Left colon (tissue), 2 donors: ENCODE measurements at regions not wholly inside any gene's neighbourhood (a gene's known extent, or its start where the extent isn't known, plus 50 kb on each side); places are given as distances from the start of the nearest gene placed in this dataset.
"Not testable (repeated sequence)": the region's sequence is repeated elsewhere in the genome, so short reads cannot be mapped to it uniquely, and the experiment has no call there.

Source experiments
- ATAC-seq: fragments of 200-7000 bp; cut with Tn5 transposase; one replicate; pipeline ENCODE4 v1.9.1; 2020; ENCODE audit warnings: mild to moderate bottlenecking, moderate library complexity
- DNase-seq, 2 donors: peaks; one replicate each; pipeline ENCODE4 v3.0.0-alpha.2; 2020
- intact Hi-C, 2 donors: fragments of 100-400 bp; cut with DNase I in 1 of 2; cut with micrococcal nuclease in 1 of 2; formaldehyde crosslinking; loops; one replicate each; pipeline versions ENCODE4 v1.11.2 to v1.14.0; 2022; cut with DNase I, micrococcal nuclease
- donor health status: DM: no; HTN: no; CAD: no.
- donor health status: DM: yes; HTN: yes; CAD: no.

DNA sequence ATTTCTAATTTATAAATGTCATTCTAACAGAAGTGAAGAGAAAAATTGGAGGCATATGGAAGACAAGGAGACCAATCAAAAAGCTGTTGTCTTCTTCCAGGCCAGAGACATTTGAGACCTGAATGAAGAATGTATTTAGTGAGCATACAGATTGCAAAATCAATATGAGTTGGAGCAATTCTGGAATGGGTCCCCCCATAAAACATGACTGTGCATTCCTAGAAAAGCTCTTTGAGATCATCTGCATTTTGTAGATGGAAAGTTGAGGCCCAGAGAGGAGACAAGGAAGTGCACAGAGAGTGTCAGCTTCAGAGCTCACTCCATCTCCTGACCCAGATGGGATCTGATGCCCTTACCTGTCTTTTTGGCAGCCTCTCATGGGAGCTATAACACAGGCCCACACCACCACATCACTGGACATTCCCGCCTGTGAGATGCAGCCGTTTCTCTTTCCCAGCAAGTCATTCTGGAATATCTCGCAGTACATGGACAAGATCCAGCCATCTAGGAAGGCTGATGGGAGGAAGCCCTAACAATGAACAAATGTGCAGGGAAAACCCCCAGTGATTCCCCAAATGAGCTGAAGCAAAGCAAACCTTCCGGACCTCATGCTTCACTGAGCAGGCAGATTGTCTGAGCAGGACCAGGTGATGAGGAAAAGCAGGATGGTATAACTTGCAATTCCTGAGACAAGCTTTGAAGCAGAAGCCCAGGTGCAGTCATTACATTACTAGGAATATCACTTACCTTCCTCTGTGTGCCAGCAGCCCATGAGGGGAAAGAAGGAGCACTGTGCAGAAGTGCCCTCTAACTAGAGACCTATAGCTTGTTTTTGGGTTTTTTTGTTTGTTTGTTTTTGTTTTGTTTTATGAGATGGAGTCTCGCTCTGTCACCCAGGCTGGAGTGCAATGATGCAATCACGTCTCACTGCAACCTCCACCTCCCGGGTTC is 445.6 kb downstream of the PLPP3 start:
- DNase-seq (no peak), ATAC-seq (no peak)
- intact Hi-C loops = no loop called here

DNA sequence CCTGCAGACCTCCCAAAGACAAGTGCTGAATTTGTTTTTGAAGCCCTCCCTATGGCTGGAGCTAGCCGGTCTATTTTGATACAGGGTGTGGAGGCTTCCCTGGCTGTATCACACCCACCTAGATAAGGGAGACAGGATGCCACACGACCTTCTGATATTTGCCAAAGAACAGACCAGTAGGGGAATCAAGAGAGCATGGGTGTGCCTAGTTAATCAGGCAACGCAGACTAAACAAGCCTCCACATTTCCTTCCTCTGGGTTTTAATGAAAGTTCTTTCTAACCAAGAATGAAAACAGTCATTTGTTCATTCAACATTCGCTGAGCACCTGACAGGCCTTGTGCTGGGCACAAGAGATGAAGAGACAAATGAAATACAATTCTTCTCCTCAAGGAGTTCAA is 446.8 kb downstream of the PLPP3 start:
- DNase-seq = no peak
- peak; percentile 85 for ATAC-seq
- intact Hi-C loops = no loop called here

DNA sequence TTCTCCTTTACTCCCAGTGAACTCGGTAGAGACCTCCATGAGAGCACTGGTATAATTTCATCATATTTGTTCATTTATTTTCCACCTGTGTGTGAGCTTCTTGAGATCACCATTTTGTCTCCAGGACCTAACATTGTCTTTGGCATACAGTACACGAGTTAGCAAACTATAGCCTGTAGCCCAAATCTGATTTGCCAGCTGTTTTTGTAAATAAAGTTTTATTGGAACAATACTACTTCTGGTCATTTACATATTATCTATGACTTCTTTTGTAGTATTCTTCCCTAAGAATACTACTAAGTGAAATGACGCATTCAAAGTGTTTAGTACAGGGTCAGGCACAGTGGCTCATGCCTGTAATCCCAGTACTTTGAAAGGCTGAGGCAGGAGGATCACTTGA is 449.5 kb downstream of the PLPP3 start:
- intact Hi-C loops = no loop called here
- no peak for ATAC-seq
- no peak for DNase-seq

DNA sequence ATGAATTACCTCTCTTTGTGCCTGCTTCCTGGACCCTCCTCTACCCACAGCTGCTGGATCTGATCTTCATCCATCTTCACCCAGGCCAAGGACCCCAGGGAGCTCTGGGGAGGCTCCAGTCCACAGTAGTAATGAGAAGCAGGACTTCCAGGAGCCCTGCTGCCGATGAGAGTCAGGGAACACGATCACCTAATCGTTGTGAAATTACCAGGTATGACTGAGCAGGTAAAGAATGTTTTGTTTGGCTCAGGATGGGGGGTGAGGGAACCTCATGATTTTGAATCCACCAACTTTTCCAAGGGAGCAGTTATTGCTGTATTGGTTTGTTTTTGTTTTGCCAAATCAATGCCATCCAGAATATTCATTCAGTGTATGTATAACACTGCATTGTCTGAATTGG is 454.0 kb downstream of the PLPP3 start:
- DNase-seq (no peak), ATAC-seq (no peak)
- intact Hi-C loops = no loop called here

DNA sequence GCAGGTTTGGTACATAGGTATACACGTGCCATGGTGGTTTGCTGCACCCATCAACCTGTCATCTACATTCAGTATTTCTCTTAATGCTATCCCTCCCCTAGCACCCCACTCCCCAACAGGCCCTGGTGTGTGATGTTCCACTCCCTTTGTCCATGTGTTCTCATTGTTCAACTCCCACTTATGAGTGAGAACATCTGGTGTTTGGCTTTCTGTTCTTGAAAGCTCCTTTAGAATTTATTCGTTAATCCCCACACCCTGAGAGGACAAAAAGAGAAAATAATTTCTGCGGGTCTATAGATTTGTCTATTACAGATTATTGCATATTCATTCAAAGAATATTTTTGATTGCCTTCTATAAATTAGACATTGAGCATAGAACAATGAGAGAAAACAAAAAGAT is 455.5 kb downstream of the PLPP3 start:
- intact Hi-C loops = no loop called here
- DNase-seq = no peak
- no peak for ATAC-seq

DNA sequence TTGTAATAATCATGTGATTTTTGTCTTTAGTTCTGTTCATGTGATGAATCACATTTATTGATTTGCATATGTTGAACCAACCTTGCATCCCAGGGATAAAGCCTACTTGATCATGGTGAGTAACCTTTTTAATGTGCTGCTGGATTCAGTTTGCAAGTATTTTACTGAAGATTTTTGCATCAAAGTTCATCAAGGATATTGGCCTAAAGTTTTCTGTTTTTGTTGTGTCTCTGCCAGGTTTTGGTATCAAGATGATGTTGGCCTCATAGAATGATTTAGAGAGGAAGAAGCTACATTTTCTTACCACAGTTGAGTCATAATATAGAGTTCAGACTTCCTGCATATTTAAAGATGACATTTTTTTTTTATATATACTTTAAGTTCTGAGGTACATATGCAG is 455.9 kb downstream of the PLPP3 start:
- intact Hi-C loops = no loop called here
- no peak for DNase-seq
- ATAC-seq = no peak

DNA sequence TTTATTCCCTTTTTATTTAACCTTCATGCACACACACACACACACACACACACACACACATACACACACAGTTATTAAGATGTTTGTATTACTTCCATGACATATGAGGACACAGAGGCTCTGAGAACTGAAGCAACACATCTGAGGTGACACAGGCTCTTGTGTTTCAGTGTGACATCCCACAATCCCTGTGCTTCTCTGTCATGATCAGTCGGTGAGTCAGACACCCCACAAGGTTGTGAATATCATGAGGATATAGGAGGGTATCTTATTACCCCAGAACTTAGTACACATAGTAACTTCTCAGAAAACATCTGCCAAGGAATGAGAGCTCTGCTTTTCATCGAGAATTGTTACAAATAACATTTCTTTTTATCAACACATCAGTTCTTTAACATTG is 459.3 kb downstream of the PLPP3 start:
- DNase-seq (no peak), ATAC-seq (no peak)
- intact Hi-C loops = no loop called here

DNA sequence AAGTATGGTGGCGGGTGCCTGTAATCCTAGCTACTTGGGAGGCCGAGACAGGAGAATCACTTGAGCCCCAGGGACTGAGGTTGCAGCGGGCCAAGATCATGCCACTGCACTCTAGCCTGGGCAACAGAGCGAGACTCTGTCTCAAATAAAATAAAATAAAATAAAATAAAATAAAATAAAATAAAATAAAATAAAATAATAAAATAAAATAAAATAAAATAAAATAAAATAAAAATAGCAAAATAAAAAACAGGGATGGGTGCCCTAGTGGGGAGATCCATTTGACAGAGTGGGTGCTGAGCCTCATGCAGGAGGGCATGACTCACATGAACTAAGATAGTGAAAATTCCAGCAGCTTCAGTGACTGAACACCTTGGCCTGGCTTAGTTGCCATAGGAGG is 460.7 kb downstream of the PLPP3 start:
- intact Hi-C loops, DNase-seq, ATAC-seq: not testable (repeated sequence)

DNA sequence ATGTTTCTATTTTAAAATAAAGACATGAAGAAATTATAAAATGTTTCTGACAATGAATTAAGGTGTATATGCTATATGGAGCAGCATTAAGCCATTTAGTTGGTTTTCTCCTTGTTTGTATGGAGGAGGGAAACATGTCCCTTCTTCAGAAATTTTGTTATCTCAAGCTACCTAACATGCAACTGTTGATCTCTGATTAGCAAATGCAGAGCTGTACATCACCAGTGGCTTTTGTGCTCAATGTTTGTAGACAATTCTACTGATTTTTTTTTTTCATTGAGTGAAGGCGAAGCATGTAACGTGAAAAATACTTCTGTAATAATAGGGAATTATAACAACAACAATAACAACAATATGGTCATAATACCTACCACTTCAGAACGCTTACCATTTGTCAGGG is 463.7 kb downstream of the PLPP3 start:
- ATAC-seq (no peak), DNase-seq (no peak)
- intact Hi-C loops = no loop called here

DNA sequence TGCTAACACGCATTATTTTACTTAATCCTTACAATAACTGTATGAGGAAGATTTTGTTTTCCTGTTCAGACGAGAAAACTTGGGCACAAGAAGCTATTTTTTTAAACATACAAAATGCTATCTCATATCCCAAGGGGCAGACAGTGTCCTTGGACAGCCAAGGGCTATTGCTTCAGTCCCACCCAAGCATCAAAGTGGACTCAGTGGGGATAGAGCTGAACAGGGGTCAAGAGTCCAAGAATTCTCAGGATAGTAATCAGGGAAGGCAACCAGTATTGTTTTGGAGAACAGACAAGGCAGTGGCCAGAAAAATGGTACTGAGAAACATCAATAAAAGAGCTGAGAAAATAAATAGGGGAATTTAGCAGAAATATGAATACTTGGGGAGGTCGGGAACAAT is 465.7 kb downstream of the PLPP3 start:
- ATAC-seq = no peak
- intact Hi-C loops = no loop called here
- no peak for DNase-seq

DNA sequence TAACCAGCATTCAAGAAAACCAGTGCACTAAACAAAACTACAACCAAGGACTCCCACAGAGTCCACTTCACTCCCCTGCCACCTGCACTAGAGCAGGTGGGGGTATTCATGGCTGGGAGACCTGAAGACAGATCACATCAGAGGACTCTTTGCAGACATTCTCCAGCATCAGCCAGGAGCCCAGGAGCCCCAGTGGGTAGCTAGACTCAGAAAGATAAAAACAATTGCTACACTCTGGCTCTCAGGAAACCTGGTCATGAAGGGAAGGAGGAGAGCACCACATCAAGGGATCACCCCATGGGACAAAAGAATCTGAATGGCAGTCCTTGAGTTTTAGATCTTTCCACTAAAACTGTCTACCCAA is 472.1 kb downstream of the PLPP3 start:
- DNase-seq (no peak), ATAC-seq (no peak)
- intact Hi-C loops = no loop called here

DNA sequence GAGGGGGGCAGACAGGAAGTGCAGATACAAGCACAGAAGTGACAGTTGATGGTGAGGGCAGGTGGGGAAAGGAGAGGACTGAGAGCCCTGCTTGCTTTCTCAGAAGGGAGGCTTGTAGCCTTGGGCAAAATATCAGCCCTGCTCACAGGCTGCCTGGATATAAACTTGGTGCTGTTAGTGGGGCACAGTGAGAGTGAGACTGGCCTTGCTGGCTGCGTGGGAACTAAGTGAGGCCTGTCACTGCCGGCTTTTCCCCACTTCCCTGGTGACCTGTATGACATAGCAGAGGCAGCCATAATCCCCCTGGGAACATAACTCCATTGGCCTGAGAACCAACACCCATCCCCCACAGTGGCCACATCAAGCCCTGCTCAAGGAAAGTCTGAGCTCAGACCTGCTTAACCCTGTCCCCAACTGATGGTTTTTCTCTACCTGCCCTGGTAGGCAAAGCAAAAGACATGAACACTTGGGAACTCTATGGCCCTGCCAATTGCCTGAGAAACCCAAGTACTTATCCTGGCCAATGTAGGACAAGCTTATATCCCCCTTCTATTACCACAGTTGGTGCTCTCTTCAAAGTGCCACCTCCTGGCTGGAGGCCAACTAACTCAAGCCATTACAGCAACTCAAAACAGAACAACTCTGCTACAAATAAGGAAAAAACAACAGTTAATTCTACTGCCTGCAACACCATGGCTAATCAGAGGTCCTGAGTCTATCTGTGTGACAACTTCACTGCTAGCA is 472.7 kb downstream of the PLPP3 start:
- intact Hi-C loops = no loop called here
- ATAC-seq (no peak), DNase-seq (no peak)

DNA sequence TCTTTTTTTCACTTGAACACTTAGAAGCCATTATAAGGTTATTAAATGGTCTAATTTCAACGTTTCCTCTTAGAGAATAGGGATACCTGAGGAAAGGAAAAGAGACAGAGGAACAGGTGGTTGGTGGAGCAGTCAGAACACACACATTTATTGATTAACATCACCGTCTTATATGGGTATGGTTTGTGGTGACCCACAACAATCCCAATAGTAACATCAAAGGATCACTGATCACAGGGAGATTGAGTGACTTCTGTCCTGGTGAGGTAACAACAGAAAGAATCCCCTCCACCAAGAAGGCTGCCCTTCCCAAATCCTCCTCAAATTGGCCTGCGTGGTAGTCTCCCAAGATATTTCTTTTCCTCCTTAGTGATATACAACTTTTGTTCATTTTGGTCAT is 474.0 kb downstream of the PLPP3 start:
- no peak for ATAC-seq
- no peak for DNase-seq
- intact Hi-C loops = no loop called here

DNA sequence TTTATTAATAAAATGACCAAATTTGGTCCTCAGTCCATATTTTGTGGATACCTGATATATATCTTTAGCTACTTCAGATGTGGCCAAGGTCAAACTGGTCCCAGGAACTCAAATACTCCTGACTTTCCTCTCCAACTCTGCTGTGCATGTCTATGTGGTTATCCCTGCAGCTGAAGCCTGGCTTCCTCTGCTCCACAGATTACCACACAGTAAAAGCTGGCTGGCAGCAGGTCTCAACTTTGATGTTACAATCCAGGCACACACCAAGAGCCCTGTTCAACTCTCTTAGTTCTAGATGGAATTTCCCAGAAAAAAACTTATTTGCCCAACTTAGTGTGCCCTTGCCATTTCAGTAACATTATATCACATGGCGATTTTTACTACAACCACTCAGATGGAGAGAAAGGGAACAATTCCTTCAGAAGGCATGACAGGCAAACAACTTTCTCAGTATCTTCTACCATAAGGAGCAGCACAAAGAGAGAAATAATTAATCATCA is 479.5 kb downstream of the PLPP3 start:
- DNase-seq (no peak), ATAC-seq (no peak)
- intact Hi-C loops = no loop called here

DNA sequence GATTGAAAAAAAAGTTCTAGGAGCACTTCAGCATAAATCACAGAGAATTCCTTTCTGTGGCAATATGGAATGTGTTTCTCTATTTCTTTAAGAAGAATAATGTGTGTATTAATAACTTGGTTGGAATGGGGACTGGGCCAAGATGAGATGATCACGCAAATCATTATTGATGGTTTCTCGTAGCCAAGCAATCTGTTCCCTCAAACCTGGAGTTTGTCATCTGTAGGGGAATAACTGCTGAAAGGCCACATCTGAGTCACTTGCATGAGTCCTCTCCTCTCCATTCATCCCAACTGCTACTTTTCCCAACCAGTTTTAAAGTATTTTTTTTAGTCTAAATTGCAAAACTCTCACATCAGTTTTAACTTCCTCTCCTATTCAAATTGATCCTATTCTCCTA is 480.4 kb downstream of the PLPP3 start:
- ATAC-seq (no peak), DNase-seq (no peak)
- intact Hi-C loops = no loop called here

DNA sequence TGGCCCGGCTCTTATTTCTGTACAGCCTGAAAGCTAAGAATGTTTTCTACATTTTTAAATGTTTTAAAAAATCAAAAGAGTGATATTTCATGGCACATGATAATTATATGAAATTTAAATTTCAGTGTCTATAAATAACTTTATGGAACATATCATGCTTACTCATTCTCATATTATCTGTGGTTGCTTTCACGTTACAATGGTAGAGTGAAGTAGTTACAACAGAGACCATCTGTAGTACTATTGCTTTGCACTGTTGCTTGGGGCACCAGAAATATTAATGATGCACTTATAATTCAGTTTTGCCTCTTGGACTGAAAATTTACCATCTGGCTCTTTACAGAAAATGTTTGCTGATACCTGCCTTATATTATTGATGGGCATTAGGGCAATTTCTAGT is 481.6 kb downstream of the PLPP3 start:
- DNase-seq (no peak), ATAC-seq (no peak)
- intact Hi-C loops = no loop called here

DNA sequence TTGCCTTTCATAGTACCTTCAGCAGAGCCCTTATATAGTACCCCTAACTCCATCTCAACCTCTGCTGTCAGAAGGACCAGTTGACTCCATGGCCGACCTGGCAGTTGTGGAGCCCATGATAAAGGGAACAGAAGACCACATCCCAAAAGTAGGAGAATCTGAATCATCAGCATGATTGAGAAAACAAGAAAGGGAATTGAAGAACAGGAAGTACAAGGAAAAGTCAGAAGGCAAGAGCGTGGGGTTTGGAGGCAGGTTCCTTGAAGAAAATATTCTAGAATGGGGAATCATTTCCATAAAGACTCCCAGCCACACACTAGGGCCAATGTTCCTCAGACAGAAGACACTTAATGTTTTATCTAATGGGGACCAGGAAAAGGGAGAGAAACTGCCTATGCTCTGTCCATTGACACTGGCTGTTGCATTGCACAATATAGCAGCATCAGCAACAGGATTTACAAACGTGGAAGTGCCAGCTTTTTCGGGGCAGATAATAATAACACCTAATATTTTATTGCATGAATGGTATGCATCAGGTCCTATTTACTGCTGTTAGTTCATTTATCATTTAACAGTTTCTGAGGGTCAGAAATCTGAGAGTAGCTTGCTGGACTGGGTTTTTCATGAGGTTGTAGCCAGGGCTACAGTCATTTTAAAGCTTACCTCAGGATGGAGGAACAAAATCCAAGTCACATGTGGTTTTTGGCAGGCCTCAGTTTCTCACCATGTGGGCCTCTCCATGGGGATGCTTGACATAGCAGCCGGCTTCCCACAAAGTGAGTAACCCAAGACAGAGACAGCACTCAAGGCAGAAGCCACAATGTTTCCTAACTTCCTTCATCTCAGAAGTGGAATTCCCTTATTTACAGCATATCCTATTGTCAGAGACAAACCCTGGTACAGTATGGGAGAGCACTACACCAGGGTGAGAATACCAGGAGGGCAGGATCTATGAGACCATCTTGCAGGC is 483.4 kb downstream of the PLPP3 start:
- intact Hi-C loops = no loop called here

DNA sequence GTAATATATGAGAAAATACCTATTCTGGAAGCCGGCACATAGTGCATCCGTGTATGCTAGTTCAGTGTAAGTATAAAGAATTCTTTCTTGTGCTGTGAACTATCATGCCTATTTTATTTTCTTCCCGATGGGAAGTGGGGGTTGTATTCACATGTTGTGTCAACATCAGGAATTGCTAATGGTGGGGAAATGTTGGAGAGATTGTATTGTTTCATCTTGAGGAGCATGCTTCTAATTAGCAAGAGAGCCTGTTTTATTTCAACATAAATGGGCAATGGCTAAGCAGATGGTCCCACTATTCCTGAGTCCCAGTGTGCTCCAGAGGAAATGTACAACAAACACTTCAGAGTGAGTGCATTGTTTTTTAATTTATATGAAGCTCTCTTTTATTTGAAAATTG is 485.2 kb downstream of the PLPP3 start:
- no peak for DNase-seq
- intact Hi-C loops = no loop called here
- ATAC-seq = no peak

More for the DNA sequence above, 483.4 kb downstream of the PLPP3 start:
- DNase-seq (no peak), ATAC-seq (no peak)
